ENCODE measurements at regions not wholly inside any gene's neighbourhood (a gene's known extent, or its start where the extent isn't known, plus 50 kb on each side); places are given as distances from the start of the nearest gene placed in this dataset.

GRCh38 chr18:75132098-75132870 lies 76.7 kb downstream of the PTGR3 start:
- POLR2A ChIA-PET: no interaction called here
- DNase-seq (no peak), ATAC-seq (replicated peaks in 1 of 4) (no peak)
- H3K4me1 Mint-ChIP-seq: no peaks in the 10 kb centered on the region
- peaks cover 2 to 3% of the 10 kb centered on the region in 2 donors for H3K27me3 Mint-ChIP-seq
- peaks cover 0 to 23% of the 10 kb centered on the region in 2 experiments for H3K27me3 ChIP-seq (replicated peaks in 1 of 2; ENCODE audit: control insufficient read depth in 2 of 2, extremely low read depth in 1 of 2, insufficient read depth in 2 of 2, low read length in 1 of 2)
- no peak overlapping the region for H3K27ac ChIP-seq (ENCODE audit: low read length)
- H3K36me3 ChIP-seq (ENCODE audit: control insufficient read depth in 2 of 2, extremely low read depth in 1 of 2, insufficient read depth in 1 of 2, low read length in 1 of 2): no peaks in the 10 kb centered on the region
- no peaks in the 10 kb centered on the region for H3K9me3 ChIP-seq
- 88% methylated on average over 17 of the region's 27 CpGs for WGBS (ENCODE audit: insufficient coverage)
- H3K4me3 Mint-ChIP-seq: no peak overlapping the region
- no peaks in the 10 kb centered on the region for H3K9me3 Mint-ChIP-seq
- CTCF ChIA-PET: no interaction called here
- no peaks in the 10 kb centered on the region for H3K36me3 Mint-ChIP-seq
- H3K27ac Mint-ChIP-seq: no peak overlapping the region
- H3K4me1 ChIP-seq (ENCODE audit: control insufficient read depth in 1 of 2, extremely low read depth in 1 of 2, insufficient read depth in 2 of 2, low read length in 2 of 2): no peaks in the 10 kb centered on the region
- H3K4me3 ChIP-seq (ENCODE audit: control insufficient read depth in 1 of 2, extremely low read depth in 1 of 2, low read length in 1 of 2): no peak overlapping the region

- ATAC-seq (replicated peaks in 1 of 4) (no peak), DNase-seq (no peak)
- Histone ChIP-seq H3K4me1 (ENCODE audit: control insufficient read depth in 1 of 2, extremely low read depth in 1 of 2, insufficient read depth in 2 of 2, low read length in 2 of 2) (no peaks in the 10 kb centered on the region), H3K9me3 (no peaks in the 10 kb centered on the region), H3K4me3 (ENCODE audit: control insufficient read depth in 1 of 2, extremely low read depth in 1 of 2, low read length in 1 of 2) (no peak overlapping the region), H3K27ac (ENCODE audit: low read length) (no peak overlapping the region), H3K36me3 (ENCODE audit: control insufficient read depth in 2 of 2, extremely low read depth in 1 of 2, insufficient read depth in 1 of 2, low read length in 1 of 2) (no peaks in the 10 kb centered on the region), H3K27me3 (replicated peaks in 1 of 2; ENCODE audit: control insufficient read depth in 2 of 2, extremely low read depth in 1 of 2, insufficient read depth in 2 of 2, low read length in 1 of 2) (peaks cover 0 to 23% of the 10 kb centered on the region in 2 experiments)
- ChIA-PET CTCF (no interaction called here), POLR2A (no interaction called here)
- peaks cover 2 to 3% of the 10 kb centered on the region in 2 donors for H3K27me3 Mint-ChIP-seq
- H3K4me3 Mint-ChIP-seq: no peak overlapping the region
- H3K36me3 Mint-ChIP-seq: no peaks in the 10 kb centered on the region
- H3K4me1 Mint-ChIP-seq: peaks cover 0 to 6% (median 5%) of the 10 kb centered on the region in 3 donors
- 87% methylated on average over 19 of the region's 20 CpGs for WGBS (ENCODE audit: insufficient coverage)
- H3K9me3 Mint-ChIP-seq: no peaks in the 10 kb centered on the region
- H3K27ac Mint-ChIP-seq: no peak overlapping the region
Observed at GRCh38 chr18:75131381-75132000, 77.4 kb downstream of the PTGR3 start.

GRCh38 chr18:75130591-75131328 lies 78.2 kb downstream of the PTGR3 start:
- POLR2A ChIA-PET: no interaction called here
- Histone ChIP-seq H3K9me3 (no peaks in the 10 kb centered on the region), H3K27me3 (replicated peaks in 1 of 2; ENCODE audit: control insufficient read depth in 2 of 2, extremely low read depth in 1 of 2, insufficient read depth in 2 of 2, low read length in 1 of 2) (peaks cover 0 to 27% of the 10 kb centered on the region in 2 experiments), H3K4me3 (ENCODE audit: control insufficient read depth in 1 of 2, extremely low read depth in 1 of 2, low read length in 1 of 2) (no peak overlapping the region), H3K27ac (ENCODE audit: low read length) (no peak overlapping the region), H3K36me3 (ENCODE audit: control insufficient read depth in 2 of 2, extremely low read depth in 1 of 2, insufficient read depth in 1 of 2, low read length in 1 of 2) (no peaks in the 10 kb centered on the region), H3K4me1 (ENCODE audit: control insufficient read depth in 1 of 2, extremely low read depth in 1 of 2, insufficient read depth in 2 of 2, low read length in 2 of 2) (peaks cover 0 to 3% of the 10 kb centered on the region in 2 experiments)
- Mint-ChIP-seq H3K27me3 (peaks cover 2 to 8% of the 10 kb centered on the region in 2 donors), H3K36me3 (no peaks in the 10 kb centered on the region), H3K4me1 (peaks cover 0 to 14% (median 11%) of the 10 kb centered on the region in 3 donors), H3K9me3 (no peaks in the 10 kb centered on the region), H3K27ac (peak overlapping the region in 1 of 2 donors; percentile 6), H3K4me3 (no peak overlapping the region)
- WGBS (ENCODE audit: insufficient coverage): 89% methylated on average over 3 of the region's 13 CpGs
- ATAC-seq (replicated peaks in 1 of 4): no peak
- CTCF ChIA-PET: no interaction called here
- no peak for DNase-seq

GRCh38 chr18:75129717-75130477 lies 79.0 kb downstream of the PTGR3 start:
- Histone ChIP-seq H3K4me1 (ENCODE audit: control insufficient read depth in 1 of 2, extremely low read depth in 1 of 2, insufficient read depth in 2 of 2, low read length in 2 of 2) (peaks cover 0 to 4% of the 10 kb centered on the region in 2 experiments), H3K27me3 (replicated peaks in 1 of 2; ENCODE audit: control insufficient read depth in 2 of 2, extremely low read depth in 1 of 2, insufficient read depth in 2 of 2, low read length in 1 of 2) (peaks cover 0 to 26% of the 10 kb centered on the region in 2 experiments), H3K9me3 (no peaks in the 10 kb centered on the region), H3K36me3 (ENCODE audit: control insufficient read depth in 2 of 2, extremely low read depth in 1 of 2, insufficient read depth in 1 of 2, low read length in 1 of 2) (no peaks in the 10 kb centered on the region), H3K4me3 (ENCODE audit: control insufficient read depth in 1 of 2, extremely low read depth in 1 of 2, low read length in 1 of 2) (no peak overlapping the region), H3K27ac (ENCODE audit: low read length) (no peak overlapping the region)
- POLR2A ChIA-PET: no interaction called here
- Mint-ChIP-seq H3K9me3 (no peaks in the 10 kb centered on the region), H3K36me3 (no peaks in the 10 kb centered on the region), H3K4me3 (no peak overlapping the region), H3K4me1 (peaks cover 0 to 14% (median 11%) of the 10 kb centered on the region in 3 donors), H3K27me3 (peaks cover 2 to 8% of the 10 kb centered on the region in 2 donors), H3K27ac (no peak overlapping the region)
- DNase-seq (no peak), ATAC-seq (replicated peaks in 1 of 4) (no peak)
- WGBS (ENCODE audit: insufficient coverage): 94% methylated on average over 17 of the region's 18 CpGs
- CTCF ChIA-PET: no interaction called here

- no peaks in the 10 kb centered on the region for H3K9me3 Mint-ChIP-seq
- H3K4me3 Mint-ChIP-seq: no peak overlapping the region
- peaks cover 0 to 5% of the 10 kb centered on the region in 2 donors for H3K27me3 Mint-ChIP-seq
- ChIA-PET POLR2A (interaction anchor here in 1 of 2 donors (0.6 kb wide), 1 partner anchor 36 kb away, joined by 3 read pairs; no protein-coding TSS in a partner anchor), CTCF (no interaction called here)
- no peaks in the 10 kb centered on the region for H3K9me3 ChIP-seq
- no peaks in the 10 kb centered on the region for H3K36me3 ChIP-seq (ENCODE audit: control insufficient read depth in 2 of 2, extremely low read depth in 1 of 2, insufficient read depth in 1 of 2, low read length in 1 of 2)
- H3K27ac ChIP-seq (ENCODE audit: low read length): no peak overlapping the region
- peaks cover 0 to 20% of the 10 kb centered on the region in 2 experiments for H3K27me3 ChIP-seq (replicated peaks in 1 of 2; ENCODE audit: control insufficient read depth in 2 of 2, extremely low read depth in 1 of 2, insufficient read depth in 2 of 2, low read length in 1 of 2)
- H3K27ac Mint-ChIP-seq: no peak overlapping the region
- H3K36me3 Mint-ChIP-seq: no peaks in the 10 kb centered on the region
- no peak overlapping the region for H3K4me3 ChIP-seq (ENCODE audit: control insufficient read depth in 1 of 2, extremely low read depth in 1 of 2, low read length in 1 of 2)
- WGBS (ENCODE audit: insufficient coverage): 87% methylated on average over 5 of the region's 17 CpGs
- H3K4me1 ChIP-seq (ENCODE audit: control insufficient read depth in 1 of 2, extremely low read depth in 1 of 2, insufficient read depth in 2 of 2, low read length in 2 of 2): peaks cover 0 to 4% of the 10 kb centered on the region in 2 experiments
- ATAC-seq (replicated peaks in 1 of 4): no peak
- DNase-seq: no peak
- H3K4me1 Mint-ChIP-seq: peaks cover 0 to 14% (median 11%) of the 10 kb centered on the region in 3 donors
Observed at GRCh38 chr18:75128911-75129716, 79.8 kb downstream of the PTGR3 start.
